ENCODE measurements at regions not wholly inside any gene's neighbourhood (a gene's known extent, or its start where the extent isn't known, plus 50 kb on each side); places are given as distances from the start of the nearest gene placed in this dataset.

DNA sequence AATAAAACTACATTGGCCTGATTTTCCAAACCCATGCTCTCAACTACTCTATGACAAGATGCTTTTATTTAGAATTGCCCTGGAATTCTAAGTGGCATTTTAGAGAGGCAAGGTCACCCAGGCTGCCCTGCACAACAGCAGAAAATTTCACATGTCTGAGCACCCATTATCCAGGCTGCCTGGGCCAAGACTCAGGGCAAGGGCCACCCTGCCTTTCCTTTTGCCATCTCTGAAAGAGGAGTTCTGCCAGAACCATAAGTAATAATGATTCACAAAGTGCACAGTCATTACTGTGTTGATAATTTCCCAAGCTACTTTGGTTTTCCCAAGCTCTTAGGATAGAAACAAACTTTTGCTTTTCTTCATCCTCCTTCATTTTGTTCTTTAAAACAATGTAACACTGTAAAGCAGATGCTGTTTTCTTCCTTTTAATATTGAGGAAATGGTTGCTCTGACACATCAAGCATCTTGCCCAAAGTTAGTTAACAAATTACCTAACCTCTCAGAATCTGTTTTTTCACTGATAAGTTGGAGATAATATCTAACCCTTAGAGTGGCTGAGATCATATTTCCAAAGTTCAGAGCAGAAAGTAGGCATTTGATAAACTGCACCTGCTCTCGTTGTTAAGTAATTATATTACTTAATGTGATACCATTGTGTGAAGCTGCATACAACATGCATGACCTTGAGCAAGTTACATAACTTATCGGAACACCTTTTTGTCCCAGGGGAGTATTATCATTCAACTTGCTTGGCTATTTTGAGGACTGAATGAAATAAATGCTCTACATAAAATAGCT, 325.6 kb downstream of the PRELID2 start:
- Histone ChIP-seq H3K27ac (replicated peaks) (no peak overlapping the region), H3K27me3 (ENCODE audit: insufficient read depth, poor library complexity, severe bottlenecking) (peaks cover 2% of the 10 kb centered on the region), H3K4me3 (replicated peaks; ENCODE audit: insufficient read depth, low read length) (no peak overlapping the region)
- TF ChIP-seq, protein P1, sequence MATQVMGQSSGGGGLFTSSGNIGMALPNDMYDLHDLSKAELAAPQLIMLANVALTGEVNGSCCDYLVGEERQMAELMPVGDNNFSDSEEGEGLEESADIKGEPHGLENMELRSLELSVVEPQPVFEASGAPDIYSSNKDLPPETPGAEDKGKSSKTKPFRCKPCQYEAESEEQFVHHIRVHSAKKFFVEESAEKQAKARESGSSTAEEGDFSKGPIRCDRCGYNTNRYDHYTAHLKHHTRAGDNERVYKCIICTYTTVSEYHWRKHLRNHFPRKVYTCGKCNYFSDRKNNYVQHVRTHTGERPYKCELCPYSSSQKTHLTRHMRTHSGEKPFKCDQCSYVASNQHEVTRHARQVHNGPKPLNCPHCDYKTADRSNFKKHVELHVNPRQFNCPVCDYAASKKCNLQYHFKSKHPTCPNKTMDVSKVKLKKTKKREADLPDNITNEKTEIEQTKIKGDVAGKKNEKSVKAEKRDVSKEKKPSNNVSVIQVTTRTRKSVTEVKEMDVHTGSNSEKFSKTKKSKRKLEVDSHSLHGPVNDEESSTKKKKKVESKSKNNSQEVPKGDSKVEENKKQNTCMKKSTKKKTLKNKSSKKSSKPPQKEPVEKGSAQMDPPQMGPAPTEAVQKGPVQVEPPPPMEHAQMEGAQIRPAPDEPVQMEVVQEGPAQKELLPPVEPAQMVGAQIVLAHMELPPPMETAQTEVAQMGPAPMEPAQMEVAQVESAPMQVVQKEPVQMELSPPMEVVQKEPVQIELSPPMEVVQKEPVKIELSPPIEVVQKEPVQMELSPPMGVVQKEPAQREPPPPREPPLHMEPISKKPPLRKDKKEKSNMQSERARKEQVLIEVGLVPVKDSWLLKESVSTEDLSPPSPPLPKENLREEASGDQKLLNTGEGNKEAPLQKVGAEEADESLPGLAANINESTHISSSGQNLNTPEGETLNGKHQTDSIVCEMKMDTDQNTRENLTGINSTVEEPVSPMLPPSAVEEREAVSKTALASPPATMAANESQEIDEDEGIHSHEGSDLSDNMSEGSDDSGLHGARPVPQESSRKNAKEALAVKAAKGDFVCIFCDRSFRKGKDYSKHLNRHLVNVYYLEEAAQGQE (IDR thresholded peaks at IDR 0.05; ENCODE audit: insufficient replicate concordance, low read depth): no peak
- no peak for TF ChIP-seq POLR2AphosphoS5 (IDR thresholded peaks at IDR 0.05; ENCODE audit: low read depth)
- no peak for TF ChIP-seq SPI1 (IDR thresholded peaks at IDR 0.05; ENCODE audit: borderline replicate concordance, low read depth)
- no peak for TF ChIP-seq GABPA (IDR thresholded peaks at IDR 0.05; ENCODE audit: low read depth)
- TF ChIP-seq, protein P2, sequence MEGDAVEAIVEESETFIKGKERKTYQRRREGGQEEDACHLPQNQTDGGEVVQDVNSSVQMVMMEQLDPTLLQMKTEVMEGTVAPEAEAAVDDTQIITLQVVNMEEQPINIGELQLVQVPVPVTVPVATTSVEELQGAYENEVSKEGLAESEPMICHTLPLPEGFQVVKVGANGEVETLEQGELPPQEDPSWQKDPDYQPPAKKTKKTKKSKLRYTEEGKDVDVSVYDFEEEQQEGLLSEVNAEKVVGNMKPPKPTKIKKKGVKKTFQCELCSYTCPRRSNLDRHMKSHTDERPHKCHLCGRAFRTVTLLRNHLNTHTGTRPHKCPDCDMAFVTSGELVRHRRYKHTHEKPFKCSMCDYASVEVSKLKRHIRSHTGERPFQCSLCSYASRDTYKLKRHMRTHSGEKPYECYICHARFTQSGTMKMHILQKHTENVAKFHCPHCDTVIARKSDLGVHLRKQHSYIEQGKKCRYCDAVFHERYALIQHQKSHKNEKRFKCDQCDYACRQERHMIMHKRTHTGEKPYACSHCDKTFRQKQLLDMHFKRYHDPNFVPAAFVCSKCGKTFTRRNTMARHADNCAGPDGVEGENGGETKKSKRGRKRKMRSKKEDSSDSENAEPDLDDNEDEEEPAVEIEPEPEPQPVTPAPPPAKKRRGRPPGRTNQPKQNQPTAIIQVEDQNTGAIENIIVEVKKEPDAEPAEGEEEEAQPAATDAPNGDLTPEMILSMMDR (IDR thresholded peaks at IDR 0.05; ENCODE audit: insufficient read depth, low read length): no peak
- no peak for DNase-seq (ENCODE audit: low read depth in 1 of 2, low spot score in 1 of 2)

DNA sequence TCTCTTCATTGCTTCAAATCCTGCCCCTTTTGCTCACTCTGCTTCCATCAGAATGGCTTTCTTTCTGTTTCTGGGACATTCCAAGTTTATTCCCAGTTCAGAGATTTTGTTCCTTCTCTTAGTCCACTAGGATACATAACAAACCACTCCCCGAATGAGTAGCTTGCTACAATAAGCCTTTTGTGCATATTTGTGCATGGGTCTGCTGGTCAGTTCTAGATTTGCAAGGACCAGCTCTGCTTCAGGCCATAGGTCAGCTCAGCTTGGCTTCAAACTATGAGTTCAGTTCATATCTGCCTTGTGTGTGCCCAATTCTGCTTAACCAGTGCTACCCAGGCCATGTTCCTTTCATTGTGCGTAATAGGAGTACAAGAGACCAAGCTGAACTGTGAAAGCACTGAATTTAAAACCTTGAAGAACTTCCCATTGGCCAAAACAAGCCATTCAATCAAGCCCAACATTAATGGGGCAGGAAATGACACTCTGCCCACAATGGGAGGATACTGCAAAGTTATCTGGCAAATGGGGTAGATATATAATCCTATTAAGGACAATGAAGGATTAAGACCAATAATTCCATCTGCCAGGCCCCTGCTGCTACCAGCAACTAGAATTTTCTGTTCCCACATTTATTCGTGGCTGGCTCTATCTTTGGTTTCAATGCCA, 328.8 kb downstream of the PRELID2 start:
- DNase-seq (ENCODE audit: low read depth in 1 of 2, low spot score in 1 of 2): no peak
- H3K27ac ChIP-seq (replicated peaks): no peak overlapping the region
- TF ChIP-seq GABPA (IDR thresholded peaks at IDR 0.05; ENCODE audit: low read depth) (no peak), SPI1 (IDR thresholded peaks at IDR 0.05; ENCODE audit: borderline replicate concordance, low read depth) (no peak), POLR2AphosphoS5 (IDR thresholded peaks at IDR 0.05; ENCODE audit: low read depth) (no peak)
- TF ChIP-seq, protein P2 (IDR thresholded peaks at IDR 0.05; ENCODE audit: insufficient read depth, low read length): no peak
- TF ChIP-seq, protein P1 (IDR thresholded peaks at IDR 0.05; ENCODE audit: insufficient replicate concordance, low read depth): no peak
- no peak overlapping the region for H3K4me3 ChIP-seq (replicated peaks; ENCODE audit: insufficient read depth, low read length)
- H3K27me3 ChIP-seq (ENCODE audit: insufficient read depth, poor library complexity, severe bottlenecking): peaks cover 2% of the 10 kb centered on the region

DNA sequence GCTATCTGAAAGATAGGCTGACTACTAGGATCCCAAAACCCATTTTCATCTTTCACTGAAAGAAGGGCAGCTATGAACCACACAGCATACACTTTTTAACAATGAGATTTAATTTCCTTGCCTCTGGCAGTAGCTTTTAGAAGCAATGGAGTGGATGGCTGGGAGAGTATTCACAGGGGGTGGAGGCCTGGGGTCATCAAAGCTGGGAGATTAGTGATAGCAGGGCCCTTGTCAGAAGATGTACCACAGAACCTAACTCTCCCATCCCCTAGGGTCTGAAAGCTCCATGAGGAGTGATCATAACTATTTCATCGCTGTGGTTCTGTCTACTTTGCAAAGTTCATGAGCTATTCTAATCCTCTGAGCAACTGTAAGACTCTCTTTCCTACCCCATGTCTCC, 332.2 kb downstream of the PRELID2 start:
- DNase-seq (ENCODE audit: low read depth in 1 of 2, low spot score in 1 of 2): no peak
- Histone ChIP-seq H3K4me3 (replicated peaks; ENCODE audit: insufficient read depth, low read length) (no peak overlapping the region), H3K27ac (replicated peaks) (no peak overlapping the region), H3K27me3 (ENCODE audit: insufficient read depth, poor library complexity, severe bottlenecking) (peaks cover 2% of the 10 kb centered on the region)
- no peak for TF ChIP-seq POLR2AphosphoS5 (IDR thresholded peaks at IDR 0.05; ENCODE audit: low read depth)
- TF ChIP-seq, protein P2 (IDR thresholded peaks at IDR 0.05; ENCODE audit: insufficient read depth, low read length): no peak
- TF ChIP-seq, protein P1 (IDR thresholded peaks at IDR 0.05; ENCODE audit: insufficient replicate concordance, low read depth): no peak
- TF ChIP-seq SPI1 (IDR thresholded peaks at IDR 0.05; ENCODE audit: borderline replicate concordance, low read depth): no peak
- no peak for TF ChIP-seq GABPA (IDR thresholded peaks at IDR 0.05; ENCODE audit: low read depth)
